Heart left ventricle (tissue), 13 donors: ENCODE measurements at regions not wholly inside any gene's neighbourhood (a gene's known extent, or its start where the extent isn't known, plus 50 kb on each side); places are given as distances from the start of the nearest gene placed in this dataset.

Experiments
- CTCF ChIP-seq, 12 donors: fragments of 200-600 bp; sonication (generic) in 4 of 12; IDR thresholded peaks; one replicate each; pipeline versions ENCODE4 v1.5.0 to v1.8.0; 2018 to 2022; ENCODE audit warnings: antibody characterized with exemption in 12 of 12, mild to moderate bottlenecking in 5 of 12
- POLR2A ChIP-seq, 2 donors: fragments of 450-650 bp; IDR thresholded peaks; one replicate each; pipeline ENCODE4 v1.6.1; 2017; ENCODE audit warnings: antibody characterized with exemption in 2 of 2, mild to moderate bottlenecking in 2 of 2, moderate library complexity in 2 of 2
- donor health status: ischemic (EF 13 %, LVEDD 7.1; RV severe dilation, severe dysfunction).
- donor health status: DM: no; HTN: yes; CAD: no.
- donor health status: DM: no; HTN: no; CAD: no.
- donor health status: ischemic (EF 25% LVEDD 6.9; RV normal size, moderate dysfunction).
- donor health status: ischemic (EF 25% LVEDD 5.7; RV mildly dilated, moderate dysfunction).
- donor health status: ischemic (EF 35%, LVEDD 5.7; RV mildly dilated, moderate dysfunction).
- donor health status: nonischemic (EF 11% LVEDD 7.7; RV severe dilation, severe dysfunction).
- donor health status: DM: yes; HTN: yes; CAD: no.
- donor health status: PGD.
- donor health status: ischemic (EF 29% LVEDD 5.4; RV normal size, mild dysfunction).
- donor health status: nonischemic (EF 23%, LVEDD 6.1; RV moderate dilation, normal function).

GRCh38 chr1:238343852-238344251 is 453.1 kb upstream of the ZP4 start:
- TF ChIP-seq CTCF (IDR thresholded peaks at IDR 0.05), result no peak
- no peak for TF ChIP-seq POLR2A (IDR thresholded peaks at IDR 0.05)
